ENCODE measurements at regions not wholly inside any gene's neighbourhood (a gene's known extent, or its start where the extent isn't known, plus 50 kb on each side); places are given as distances from the start of the nearest gene placed in this dataset.

DNA sequence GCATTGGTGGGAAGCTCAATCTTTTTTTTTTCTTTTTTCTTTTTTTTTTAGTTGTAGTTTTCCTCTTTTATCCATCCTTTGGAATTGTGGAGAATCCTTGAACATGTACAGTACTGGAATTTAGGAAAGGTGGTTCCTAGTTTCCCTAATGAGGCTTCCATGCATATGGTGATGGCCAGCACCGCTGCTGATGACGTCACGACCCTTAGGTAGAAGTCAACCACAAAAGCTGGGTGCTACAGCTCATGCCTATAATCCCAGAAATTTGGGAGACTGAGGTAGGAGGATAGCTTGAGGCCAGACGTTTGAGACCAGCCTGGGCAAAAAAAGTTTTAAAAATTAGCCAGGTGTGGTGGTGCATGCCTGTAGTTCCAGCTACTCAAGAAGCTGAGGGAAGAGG, 79.3 kb upstream of the SOX4 start:
- no peak for DNase-seq (ENCODE audit: low spot score)

DNA sequence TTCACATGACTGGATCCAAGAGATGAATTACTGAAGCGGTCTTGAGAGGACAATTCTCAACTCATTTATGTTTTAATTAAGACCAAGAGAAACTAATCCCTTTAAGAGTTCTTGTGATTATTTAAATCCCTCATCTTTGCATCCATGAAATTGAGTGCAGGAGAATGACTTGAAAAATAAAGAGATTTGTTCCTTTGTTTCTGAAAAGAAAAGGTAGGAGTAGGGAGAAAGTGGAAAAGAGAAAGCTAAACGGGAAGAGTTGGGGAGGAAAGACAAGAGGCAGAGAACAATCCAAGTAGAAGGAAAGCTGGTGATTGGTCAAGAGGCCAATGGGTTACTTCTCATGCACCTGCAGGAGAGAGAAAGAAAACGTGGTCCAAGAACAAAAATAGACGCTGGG, 75.2 kb upstream of the SOX4 start:
- no peak for DNase-seq (ENCODE audit: low spot score)

DNA sequence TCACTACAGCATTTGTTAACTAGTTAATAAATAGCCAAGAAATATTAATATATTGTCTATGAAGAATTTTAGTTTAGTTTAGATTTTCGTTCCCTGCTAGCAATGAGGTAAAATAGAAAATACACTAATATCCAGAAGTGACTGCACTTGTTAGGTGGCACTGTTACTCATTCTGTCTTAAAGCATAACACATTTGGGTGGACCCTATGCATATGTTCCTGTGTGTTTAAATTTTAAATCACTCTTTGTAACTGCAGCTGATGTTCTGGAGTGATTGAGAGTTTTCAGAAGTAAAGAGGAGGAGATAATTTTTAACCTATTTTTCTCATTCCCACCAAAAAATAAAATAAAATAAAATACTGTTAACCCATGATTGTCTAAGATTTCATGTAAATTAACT, 73.9 kb upstream of the SOX4 start:
- no peak for DNase-seq (ENCODE audit: low spot score)

DNA sequence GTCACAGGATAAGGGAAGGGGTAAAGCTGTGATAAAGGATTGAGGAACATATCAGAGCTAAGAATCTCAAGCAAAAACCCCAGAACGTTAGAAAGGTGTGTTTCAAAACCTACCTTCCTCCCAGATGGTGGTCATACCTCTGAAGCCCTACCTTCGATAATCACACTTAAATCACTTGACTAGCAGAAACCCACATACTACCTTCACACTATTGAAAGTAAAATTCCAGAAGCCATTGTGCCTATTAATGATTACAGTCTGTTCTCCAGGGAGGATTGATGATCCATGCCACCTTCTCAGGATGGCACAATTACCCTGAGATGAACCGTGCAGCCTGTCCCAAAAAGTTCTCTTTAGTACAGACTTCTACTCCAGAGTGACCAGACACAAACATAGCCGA, 72.3 kb upstream of the SOX4 start:
- DNase-seq (ENCODE audit: low spot score) = no peak

DNA sequence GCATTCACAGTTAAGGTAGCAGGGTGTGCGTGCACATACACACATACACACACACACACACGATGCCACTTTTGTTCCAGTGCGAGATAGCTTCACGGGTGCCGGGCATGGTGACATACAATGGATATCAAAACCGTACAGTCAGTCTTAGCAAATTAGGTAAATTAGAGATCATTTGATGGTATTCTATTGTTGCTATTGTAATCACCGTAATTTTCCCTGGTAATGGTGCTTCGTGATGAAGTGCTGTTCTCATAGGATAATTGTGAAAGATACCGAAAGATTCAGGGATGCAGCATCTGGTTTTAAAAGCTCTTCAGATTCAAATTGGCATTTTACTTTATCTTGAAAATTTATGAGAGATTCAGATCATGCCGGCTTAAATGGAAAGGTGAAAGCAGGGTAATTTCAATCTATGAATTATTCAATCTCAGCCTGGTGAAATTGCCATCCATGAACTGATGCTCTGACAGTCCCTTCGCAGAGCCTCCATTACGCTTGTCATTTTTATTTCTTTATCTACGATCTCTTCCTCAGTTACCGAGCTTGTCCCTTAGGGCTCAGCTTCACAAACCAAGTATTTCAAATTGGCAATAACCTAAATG, 71.3 kb upstream of the SOX4 start:
- DNase-seq (ENCODE audit: low spot score) = no peak

DNA sequence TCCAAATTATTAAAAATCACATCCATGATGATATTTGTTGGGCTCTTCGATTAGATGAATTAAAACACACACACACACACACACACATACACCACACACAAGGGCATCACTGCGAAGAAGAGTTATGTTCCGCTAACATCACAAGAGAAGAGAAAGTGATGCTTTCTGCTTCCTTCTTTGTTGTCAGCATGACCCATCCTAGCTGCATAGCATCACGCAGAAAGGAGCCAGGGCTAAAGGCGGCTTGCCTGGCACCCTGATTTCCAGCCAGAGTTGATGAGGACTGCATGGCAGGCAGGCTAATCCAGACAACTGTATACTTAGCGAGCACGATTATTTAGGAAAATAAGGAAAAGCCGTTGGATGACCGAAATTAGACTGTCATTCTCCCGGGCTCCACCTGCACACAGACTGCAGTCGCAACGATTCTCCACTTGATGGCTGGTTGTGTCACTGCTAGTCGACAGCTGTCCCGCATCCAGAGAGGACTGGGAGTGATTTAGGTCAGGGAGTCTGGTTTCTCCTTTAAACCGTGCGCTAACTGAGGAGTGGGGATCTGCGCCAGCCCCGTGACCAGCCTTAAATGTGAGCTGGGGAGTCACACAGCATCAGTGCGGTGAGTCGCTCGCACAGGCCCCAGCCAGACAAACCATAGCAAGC, 70.6 kb upstream of the SOX4 start:
- peak; percentile 77 for DNase-seq (ENCODE audit: low spot score)

DNA sequence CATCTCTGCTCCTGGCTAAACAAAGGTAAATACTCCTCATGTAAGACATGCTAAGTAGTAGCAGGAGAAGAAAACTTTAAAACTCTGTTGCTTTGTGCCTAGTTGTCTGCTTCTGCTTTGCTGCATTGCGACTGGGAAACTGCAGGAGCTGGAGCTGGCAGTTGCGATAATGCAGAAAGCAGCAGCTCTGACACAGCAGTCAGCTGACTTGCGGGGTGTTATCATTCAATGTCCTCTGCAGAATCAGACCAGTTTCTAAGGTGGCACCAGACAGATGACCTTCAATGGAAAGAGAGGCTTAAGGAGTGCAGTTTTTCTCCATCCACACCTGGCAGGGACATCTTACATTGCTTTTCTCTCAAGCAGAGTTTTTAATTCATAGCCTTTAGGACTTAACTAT, 69.9 kb upstream of the SOX4 start:
- DNase-seq (ENCODE audit: low spot score) = peak; percentile 29

DNA sequence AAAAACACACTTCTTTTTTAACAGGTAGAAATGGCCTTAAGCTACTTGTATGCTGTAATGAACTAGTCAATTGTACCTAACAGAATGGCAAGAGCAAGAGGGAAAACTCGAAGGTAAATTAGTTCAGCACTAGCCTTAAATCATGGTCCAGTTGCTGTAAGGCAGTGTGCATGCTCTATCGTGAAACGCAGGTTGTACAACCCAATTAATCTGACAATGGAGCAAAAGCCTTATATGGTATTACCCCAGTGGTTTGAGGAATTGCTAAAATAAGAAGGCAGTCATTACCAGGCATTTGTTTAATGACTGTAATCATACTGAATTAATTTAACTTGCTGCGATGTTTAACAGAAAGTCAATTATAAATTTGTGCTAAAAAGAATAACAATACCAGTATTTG, 69.3 kb upstream of the SOX4 start:
- DNase-seq (ENCODE audit: low spot score) = no peak

DNA sequence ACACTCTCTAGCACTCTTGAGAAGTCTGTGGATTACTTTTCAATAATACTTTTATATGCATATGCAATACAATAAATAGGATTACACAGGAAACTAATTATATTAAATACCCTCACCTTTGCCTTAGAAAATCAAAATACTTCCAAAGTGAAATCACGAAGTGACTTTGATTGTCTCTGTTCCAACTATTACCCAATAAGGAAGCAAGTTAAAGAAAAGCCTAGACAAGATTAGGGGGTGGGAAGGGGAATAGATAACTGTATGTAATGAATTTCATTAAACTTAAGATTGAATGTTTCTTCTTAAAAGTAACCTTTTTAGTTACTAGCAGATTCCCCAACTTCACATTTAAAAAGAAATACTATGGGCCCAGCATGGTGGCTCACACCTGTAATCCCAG, 66.6 kb upstream of the SOX4 start:
- no peak for DNase-seq (ENCODE audit: low spot score)

DNA sequence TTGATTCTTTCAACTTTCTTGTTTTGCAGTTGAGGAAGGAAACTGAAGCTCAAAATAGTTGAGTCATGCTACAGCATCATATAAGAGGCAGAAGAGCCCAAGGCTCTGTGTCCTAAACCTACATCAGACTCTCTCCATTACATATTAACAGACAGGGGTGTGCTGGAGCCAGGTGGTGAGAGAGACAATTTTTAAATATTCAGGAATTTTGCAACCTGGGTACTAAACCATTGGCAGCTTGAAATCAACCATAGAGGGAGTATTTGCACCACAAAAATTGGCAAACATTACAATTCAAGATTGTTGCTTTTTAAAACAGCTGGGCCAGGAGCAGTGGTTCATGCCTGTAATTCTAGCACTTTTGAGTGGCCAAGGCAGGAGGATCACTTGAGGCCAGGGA, 65.8 kb upstream of the SOX4 start:
- DNase-seq (ENCODE audit: low spot score) = no peak

DNA sequence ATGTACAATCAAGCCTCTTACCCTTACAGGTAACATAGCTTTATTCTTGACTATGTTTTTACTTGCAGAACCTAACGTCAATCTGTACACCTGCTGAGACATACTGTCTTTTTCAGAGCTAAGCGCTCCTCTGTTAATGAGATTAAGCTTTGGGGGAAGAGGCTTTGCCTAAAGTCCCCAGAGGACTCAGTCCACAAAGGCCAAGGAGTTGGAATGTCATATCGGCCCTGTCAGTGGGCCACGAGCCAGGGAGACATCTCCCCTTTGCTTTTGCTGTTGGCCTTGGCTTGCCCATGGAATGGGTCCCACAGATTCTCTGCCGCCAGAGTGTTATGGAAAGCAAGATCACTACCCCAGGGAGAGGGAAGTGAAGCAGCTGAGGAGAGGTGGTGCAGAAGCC, 64.1 kb upstream of the SOX4 start:
- no peak for DNase-seq (ENCODE audit: low spot score)

DNA sequence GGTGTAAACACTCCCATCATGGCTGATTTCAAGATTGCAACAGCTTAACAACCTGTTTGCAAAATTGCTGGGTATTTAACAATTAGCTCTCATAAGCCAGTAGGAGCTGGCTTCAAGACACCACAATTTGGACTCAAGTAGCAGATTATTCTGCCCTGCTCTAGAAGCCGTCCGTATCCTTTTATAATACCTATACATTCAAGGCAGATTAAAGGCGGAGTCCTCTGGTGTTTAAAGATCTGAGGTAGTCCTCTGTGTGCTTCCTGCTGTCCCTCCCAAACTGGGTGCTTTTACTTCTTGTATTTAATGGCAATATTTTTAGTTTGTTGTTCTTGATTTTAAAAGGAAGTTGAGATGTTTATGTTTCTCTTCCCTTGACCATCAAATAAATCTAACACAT, 62.2 kb upstream of the SOX4 start:
- no peak for DNase-seq (ENCODE audit: low spot score)

DNA sequence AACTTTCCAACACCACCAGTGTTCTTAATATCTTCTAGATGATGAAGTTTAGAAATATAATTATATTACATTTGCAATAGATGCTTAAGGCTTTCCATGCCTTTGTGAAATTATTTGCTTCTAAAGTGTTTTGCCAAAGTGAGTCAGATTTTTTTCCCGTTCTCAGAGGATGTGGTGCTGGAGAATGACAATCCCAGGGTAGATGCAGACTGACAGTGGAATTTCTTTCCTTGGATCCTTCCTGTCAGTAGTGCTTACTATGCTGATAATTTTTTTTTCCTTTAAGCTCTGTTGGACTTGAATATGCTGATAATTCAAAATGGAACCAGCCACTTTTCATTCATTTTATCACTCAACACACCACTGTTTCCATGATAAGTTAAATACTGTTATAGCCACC, 59.9 kb upstream of the SOX4 start:
- no peak for DNase-seq (ENCODE audit: low spot score)

DNA sequence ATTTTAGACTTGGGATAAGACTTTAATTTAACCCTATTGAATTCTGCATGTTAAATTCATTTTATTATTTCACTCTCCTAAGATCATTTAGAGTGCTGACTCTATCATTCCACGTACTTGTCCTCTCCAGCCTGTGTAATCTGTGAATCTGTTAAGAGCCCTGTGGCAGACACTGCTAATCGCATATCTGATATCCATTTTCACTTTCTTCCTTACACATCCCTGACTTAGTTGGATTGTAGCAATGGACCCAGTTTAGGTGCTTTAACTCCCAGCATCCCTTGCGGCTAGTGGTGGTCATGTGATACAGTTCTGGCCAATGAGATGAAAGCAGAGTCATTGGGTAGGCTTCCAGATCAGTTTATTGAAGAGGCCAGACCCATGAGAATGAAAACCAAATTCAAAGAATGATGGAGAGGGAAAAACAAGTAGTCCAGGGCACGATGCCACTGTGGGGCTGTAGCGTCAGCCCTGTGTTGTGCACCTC, 57.2 kb upstream of the SOX4 start:
- DNase-seq (ENCODE audit: low spot score) = no peak

DNA sequence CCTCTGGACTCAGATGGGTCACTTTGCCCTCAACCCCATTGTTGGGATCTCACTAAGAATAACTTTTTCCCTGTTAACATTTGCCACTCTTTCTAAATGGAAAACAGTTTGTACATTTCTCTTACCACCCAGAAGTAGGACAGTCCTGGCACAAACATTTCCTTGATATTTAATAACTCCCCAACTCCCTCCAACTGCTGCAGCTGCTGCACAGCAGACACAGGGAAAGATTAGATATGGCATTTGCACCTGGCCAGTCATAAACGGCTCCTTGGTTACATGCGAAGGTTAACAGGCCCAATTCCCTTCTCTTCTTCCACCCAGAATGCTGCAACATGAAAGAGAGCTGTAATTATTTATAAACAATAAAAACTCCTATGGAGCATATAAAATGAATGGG, 55.9 kb upstream of the SOX4 start:
- DNase-seq (ENCODE audit: low spot score) = peak; percentile 50

DNA sequence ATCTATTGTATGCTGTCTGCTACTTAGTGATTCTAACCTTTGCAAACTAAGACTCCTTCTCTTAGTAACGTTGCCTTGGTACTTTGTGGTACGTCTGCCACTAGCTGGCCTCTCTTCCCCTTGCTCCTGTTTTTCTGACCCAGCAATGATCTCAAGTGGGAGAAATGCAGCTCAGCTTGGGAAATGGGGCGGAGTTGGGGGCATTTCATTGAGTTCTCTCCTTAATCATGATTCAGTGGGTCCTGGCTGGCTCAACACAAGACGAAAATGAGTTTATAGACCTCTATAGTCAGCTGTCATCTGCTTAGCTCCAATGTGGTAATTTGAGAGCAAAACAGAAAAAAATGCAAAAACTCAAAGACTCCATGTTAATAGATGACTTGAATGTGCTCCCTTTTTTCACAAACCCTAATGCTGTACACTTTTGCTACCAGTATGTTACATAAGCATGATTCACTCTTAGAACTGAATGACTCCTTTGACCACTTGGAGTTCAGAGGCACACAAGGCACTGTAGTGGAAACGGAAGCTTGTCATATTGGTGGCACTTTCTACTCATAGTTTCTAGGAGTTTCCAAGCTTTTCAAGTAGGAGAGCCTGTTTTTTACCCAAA, 55.3 kb upstream of the SOX4 start:
- no peak for DNase-seq (ENCODE audit: low spot score)

DNA sequence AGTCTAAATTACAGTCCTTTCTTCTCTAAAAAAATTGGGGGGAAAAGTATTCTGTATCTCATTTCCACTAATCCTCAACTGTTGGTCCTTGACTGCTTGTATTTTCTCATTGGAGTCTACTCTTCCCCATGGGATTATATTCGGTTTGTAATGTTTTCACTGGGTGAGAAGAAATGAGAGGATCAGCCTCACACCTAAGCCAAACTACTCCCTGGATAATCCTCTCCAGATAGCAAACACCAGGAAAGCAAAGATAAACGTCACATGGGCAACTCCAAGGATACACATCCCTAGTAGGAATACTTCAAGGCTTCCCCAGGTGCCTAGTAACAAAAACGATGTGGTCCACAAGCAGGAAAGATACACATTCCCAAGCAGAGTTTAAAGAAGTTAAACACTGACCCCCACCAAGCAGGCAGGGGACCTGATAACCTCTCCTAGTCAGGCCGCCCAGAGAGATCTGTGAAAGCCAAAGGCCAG, 53.9 kb upstream of the SOX4 start:
- no peak for DNase-seq (ENCODE audit: low spot score)

Measured in SK-N-DZ (cell line).